ENCODE measurements at regions not wholly inside any gene's neighbourhood (a gene's known extent, or its start where the extent isn't known, plus 50 kb on each side); places are given as distances from the start of the nearest gene placed in this dataset.

DNA sequence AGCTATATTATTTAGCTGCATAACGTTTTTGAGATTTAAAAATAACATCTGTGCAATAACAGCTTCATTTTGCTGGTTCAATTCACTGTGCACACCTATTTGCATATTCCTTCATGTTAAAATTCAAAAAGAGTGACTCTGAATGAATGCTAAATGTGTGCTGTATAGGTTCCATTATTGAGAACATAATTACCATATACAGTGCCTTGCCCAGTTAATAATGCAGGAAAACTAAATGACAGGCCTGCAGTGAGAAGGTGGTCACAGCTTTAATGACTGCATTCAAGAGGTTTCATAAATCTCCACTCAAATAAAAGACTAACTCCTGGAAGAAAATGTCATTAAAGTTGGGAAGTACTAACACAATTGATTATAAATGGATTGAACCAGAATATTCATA, 1183.2 kb upstream of the ADGRL3 start:
- intact Hi-C loops (cut with DNase I), result no loop called here

DNA sequence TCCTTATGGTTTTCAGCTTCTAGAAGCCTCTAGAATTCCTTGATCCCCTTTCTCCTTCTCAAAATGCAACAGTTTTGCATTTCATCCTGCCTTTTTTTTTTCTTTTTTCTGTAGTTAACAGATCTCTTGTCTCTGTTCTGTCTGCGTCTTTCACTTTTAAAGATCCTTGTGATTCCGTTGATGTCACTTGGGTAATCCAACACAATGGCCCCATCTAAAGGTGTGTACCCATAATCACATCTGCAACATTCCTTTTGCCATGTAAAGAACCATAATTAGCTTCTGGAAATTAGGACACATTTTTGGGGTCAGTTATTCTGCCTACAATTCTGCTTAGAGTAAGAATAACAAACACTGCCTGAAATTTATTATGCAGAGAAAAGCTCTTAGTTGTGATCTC, 1180.9 kb upstream of the ADGRL3 start:
- 82 to 89% (median 88%) methylated on average over 2 of the region's 2 CpGs for WGBS, 4 donors

More for the DNA sequence above, 1183.2 kb upstream of the ADGRL3 start:
- no peak for DNase-seq
- Histone ChIP-seq H3K36me3 (replicated peaks in 1 of 2) (no peaks in the 10 kb centered on the region), H3K27me3 (no peaks in the 10 kb centered on the region), H3K27ac (no peak overlapping the region), H3K4me3 (no peak overlapping the region), H3K9me3 (replicated peaks in 1 of 3) (no peaks in the 10 kb centered on the region), H3K4me1 (replicated peaks in 1 of 2) (no peaks in the 10 kb centered on the region)
- TF ChIP-seq, protein P1, sequence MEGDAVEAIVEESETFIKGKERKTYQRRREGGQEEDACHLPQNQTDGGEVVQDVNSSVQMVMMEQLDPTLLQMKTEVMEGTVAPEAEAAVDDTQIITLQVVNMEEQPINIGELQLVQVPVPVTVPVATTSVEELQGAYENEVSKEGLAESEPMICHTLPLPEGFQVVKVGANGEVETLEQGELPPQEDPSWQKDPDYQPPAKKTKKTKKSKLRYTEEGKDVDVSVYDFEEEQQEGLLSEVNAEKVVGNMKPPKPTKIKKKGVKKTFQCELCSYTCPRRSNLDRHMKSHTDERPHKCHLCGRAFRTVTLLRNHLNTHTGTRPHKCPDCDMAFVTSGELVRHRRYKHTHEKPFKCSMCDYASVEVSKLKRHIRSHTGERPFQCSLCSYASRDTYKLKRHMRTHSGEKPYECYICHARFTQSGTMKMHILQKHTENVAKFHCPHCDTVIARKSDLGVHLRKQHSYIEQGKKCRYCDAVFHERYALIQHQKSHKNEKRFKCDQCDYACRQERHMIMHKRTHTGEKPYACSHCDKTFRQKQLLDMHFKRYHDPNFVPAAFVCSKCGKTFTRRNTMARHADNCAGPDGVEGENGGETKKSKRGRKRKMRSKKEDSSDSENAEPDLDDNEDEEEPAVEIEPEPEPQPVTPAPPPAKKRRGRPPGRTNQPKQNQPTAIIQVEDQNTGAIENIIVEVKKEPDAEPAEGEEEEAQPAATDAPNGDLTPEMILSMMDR (IDR thresholded peaks at IDR 0.05), result no peak
- no peak for TF ChIP-seq POLR2A (IDR thresholded peaks at IDR 0.05)
- 36 to 60% (median 41%) methylated on average over 1 of the region's 1 CpG for WGBS, 4 donors

DNA sequence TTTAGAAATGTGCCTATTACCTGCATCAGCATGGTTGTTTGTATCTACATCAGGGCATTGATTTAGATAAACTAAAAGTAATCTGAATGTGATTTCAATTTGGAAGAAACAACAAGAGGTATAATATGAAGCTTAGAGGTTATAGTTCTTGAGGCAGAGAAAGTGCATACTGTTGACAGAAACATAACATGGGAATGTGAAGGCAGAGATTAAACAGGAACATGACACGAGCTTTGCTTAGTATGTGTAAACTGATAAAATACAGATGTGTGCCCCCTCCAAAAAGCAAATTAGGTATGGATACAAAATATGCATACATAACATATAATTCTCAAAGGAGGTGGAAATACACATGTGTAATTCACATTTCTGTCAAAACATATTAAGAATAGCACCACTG, 1180.2 kb upstream of the ADGRL3 start:
- no peaks in the 10 kb centered on the region for H3K36me3 ChIP-seq (replicated peaks in 1 of 2)
- intact Hi-C loops (cut with DNase I), result no loop called here
- no peaks in the 10 kb centered on the region for H3K9me3 ChIP-seq (replicated peaks in 1 of 3)
- no peaks in the 10 kb centered on the region for H3K27me3 ChIP-seq
- TF ChIP-seq, protein P1 (IDR thresholded peaks at IDR 0.05), result no peak
- TF ChIP-seq POLR2A (IDR thresholded peaks at IDR 0.05), result no peak
- 52 to 62% (median 56%) methylated on average over 1 of the region's 1 CpG for WGBS, 4 donors
- H3K4me3 ChIP-seq, result no peak overlapping the region
- no peaks in the 10 kb centered on the region for H3K4me1 ChIP-seq (replicated peaks in 1 of 2)
- no peak for DNase-seq
- H3K27ac ChIP-seq, result no peak overlapping the region

More for the DNA sequence above, 1180.9 kb upstream of the ADGRL3 start:
- intact Hi-C loops (cut with DNase I), result no loop called here
- Histone ChIP-seq H3K36me3 (replicated peaks in 1 of 2) (no peaks in the 10 kb centered on the region), H3K4me1 (replicated peaks in 1 of 2) (no peaks in the 10 kb centered on the region), H3K9me3 (replicated peaks in 1 of 3) (no peaks in the 10 kb centered on the region), H3K4me3 (no peak overlapping the region), H3K27me3 (no peaks in the 10 kb centered on the region), H3K27ac (no peak overlapping the region)
- DNase-seq, result no peak
- no peak for TF ChIP-seq POLR2A (IDR thresholded peaks at IDR 0.05)
- TF ChIP-seq, protein P1 (IDR thresholded peaks at IDR 0.05), result no peak

DNA sequence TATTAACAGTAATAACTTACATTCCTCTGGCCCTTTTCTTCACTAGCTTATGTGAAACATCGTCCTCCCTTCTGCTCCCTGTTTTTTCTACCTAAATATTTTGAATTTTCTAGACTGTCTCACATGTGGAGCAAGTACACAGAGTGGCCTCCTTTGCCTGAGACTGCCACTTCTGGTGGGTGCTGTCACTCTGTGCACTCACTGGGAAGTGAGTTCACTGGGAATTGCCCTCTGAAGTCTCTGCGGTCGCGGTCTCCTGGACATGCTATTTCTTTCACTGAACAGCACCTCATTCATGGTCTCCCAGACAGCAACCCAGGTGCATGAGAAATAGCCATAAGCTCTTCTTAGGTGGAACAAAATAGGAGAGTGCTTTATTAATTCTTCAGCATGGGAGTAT, 1179.7 kb upstream of the ADGRL3 start:
- Histone ChIP-seq H3K4me1 (replicated peaks in 1 of 2) (no peaks in the 10 kb centered on the region), H3K27ac (no peak overlapping the region), H3K27me3 (no peaks in the 10 kb centered on the region), H3K36me3 (replicated peaks in 1 of 2) (no peaks in the 10 kb centered on the region), H3K4me3 (no peak overlapping the region), H3K9me3 (replicated peaks in 1 of 3) (no peaks in the 10 kb centered on the region)
- intact Hi-C loops (cut with DNase I), result no loop called here
- TF ChIP-seq, protein P1 (IDR thresholded peaks at IDR 0.05), result no peak
- no peak for TF ChIP-seq POLR2A (IDR thresholded peaks at IDR 0.05)
- no peak for DNase-seq
- WGBS, 4 donors, result 70 to 74% (median 71%) methylated on average over 4 of the region's 4 CpGs
